Activated CD4-positive, alpha-beta memory T cell treated with anti-CD3 and anti-CD28 coated beads, Interleukin-2, amount 10 ng/mL, durations not matched to agents 7 days and 5 days (primary cell): ENCODE measurements at regions not wholly inside any gene's neighbourhood (a gene's known extent, or its start where the extent isn't known, plus 50 kb on each side); places are given as distances from the start of the nearest gene placed in this dataset.
A peak's percentile ranks its signal among the peaks of the same experiment; 100 is the strongest.

Experiments used
- CTCF ChIA-PET: fragments of 350-600 bp; sonication (Branson Sonifier 250); formaldehyde crosslinking; loops from one replicate; lab custom pipeline; 2021; ENCODE audit warnings: antibody characterized with exemption, inconsistent platforms; lab: Charles Lee
- POLR2A ChIA-PET: fragments of 350-600 bp; sonication (Branson Sonifier 250); formaldehyde crosslinking; loops from one replicate; lab custom pipeline; 2021; ENCODE audit warnings: antibody characterized with exemption; lab: Charles Lee
- DNase-seq: peaks from one replicate; pipeline ENCODE4 v3.0.0-alpha.2; 2020
- H3K27ac Mint-ChIP-seq: one replicate; pipeline ENCODE4 v1.8.0; 2021; ENCODE audit warnings: mild to moderate bottlenecking, mixed read lengths
- H3K27me3 Mint-ChIP-seq: one replicate; pipeline ENCODE4 v1.8.0; 2021; ENCODE audit warnings: mixed read lengths
- H3K36me3 Mint-ChIP-seq: one replicate; pipeline ENCODE4 v1.8.0; 2021; ENCODE audit warnings: low read depth, mixed read lengths
- H3K4me1 Mint-ChIP-seq: one replicate; pipeline ENCODE4 v1.8.0; 2021; ENCODE audit warnings: mixed read lengths
- H3K4me3 Mint-ChIP-seq: one replicate; pipeline ENCODE4 v1.8.0; 2021; ENCODE audit warnings: mild to moderate bottlenecking, mixed read lengths
- H3K9me3 Mint-ChIP-seq: one replicate; pipeline ENCODE4 v1.8.0; 2021; ENCODE audit warnings: mixed read lengths

DNA sequence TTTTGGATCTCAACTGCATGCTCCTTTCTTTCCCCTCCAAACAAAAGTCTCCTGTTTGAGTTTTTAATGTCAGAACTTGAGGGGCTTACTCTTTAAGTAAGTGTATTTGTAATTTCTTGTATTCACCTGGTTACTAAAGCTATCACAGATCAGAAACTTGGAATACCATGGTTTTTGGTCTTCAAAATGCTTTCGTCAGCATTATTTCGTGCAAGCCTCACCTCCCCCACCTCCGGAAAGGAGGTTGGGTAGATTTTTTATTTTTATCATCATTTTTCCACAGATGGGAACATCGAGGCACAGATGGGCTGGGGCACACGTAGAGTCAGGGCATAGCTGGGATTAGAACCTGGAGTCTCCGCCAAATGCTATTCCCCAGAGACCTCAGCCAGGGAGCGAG, 100.7 kb downstream of the IER5 start:
- POLR2A ChIA-PET = no interaction called here
- Mint-ChIP-seq H3K27ac (no peak overlapping the region), H3K4me3 (no peak overlapping the region), H3K9me3 (no peaks in the 10 kb centered on the region), H3K36me3 (no peaks in the 10 kb centered on the region), H3K4me1 (peaks cover 3% of the 10 kb centered on the region), H3K27me3 (peaks cover 21% of the 10 kb centered on the region)
- CTCF ChIA-PET = interaction anchor here (1.3 to 4.6 kb wide), 6 partner anchors 10 to 241 kb away, joined by 4 to 53 read pairs (median 11); no protein-coding TSS in a partner anchor
- no peak for DNase-seq

DNA sequence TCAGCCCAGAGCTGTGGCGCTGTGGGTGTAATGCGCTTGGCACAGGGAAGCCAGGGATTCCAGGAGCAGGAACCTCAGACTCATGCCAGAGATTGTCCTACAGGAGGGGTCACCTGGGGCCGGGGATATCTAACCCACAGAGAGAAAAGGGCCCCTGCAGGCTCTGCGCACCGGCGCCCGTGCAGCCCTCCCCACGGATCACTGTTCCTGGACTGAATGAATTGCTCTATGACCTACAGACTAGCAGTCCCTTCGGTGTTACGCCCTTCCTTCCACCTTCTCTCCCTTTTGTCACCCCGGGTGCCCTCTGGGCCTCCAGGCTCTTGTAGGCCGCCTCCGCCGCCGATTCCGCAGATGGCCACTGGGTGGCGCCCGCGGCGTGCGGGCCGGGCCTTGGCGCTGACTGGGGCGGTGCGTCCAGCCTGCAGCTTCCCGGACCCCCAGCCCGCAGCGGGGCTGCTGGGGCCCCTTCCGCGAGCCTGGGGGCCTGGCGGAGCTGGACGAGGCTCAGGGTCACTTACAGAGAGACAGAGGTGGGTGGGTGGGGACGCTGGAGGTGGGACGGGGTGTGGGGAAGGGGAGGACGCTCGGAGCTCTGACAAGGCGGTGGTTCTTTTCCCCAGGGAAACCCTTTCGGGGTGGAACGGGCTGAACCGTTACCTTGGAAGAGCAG, 101.3 kb downstream of the IER5 start:
- POLR2A ChIA-PET = no interaction called here
- Mint-ChIP-seq H3K27me3 (peaks cover 21% of the 10 kb centered on the region), H3K36me3 (no peaks in the 10 kb centered on the region), H3K4me3 (no peak overlapping the region), H3K4me1 (peaks cover 3% of the 10 kb centered on the region), H3K27ac (no peak overlapping the region), H3K9me3 (no peaks in the 10 kb centered on the region)
- CTCF ChIA-PET = interaction anchor here (0.8 to 4.6 kb wide), 10 partner anchors 10 to 289 kb away, joined by 3 to 53 read pairs (median 7); no protein-coding TSS in a partner anchor
- peak; percentile 78 for DNase-seq

DNA sequence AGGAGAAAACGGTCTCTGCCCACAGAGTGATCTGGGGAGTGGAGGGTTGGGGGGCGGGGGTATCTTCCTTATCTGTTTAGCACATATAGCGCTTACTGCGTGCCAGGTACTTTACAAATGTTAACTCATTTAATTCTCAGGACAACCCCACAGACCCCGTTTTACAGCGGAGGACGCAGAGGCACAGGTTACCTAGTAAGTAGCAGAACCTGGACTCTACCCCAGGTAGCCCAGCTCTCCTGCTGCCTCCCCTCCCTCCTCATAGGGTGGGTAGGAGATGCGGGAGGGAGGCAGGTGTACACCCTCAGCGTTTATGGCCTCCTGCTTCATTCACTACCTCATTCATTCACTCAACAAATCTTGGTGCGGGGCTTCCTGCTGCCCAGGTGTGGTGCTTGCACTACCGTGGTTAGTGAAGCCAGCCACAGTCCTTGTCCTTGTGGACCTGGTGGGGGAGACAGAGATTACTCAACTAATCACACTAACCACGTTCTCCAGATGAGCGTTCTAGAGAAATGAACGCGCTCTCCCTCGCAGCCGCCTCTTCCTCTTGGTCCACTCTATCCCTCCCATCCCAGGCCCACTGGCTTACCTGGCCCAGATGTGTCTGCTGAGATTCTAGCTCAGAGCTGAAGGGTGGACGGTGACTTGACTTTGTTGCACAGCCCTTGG, 102.0 kb downstream of the IER5 start:
- H3K9me3 Mint-ChIP-seq = no peaks in the 10 kb centered on the region
- no peak for DNase-seq
- H3K4me1 Mint-ChIP-seq = peaks cover 3% of the 10 kb centered on the region
- ChIA-PET CTCF (interaction anchor here (0.8 to 4.6 kb wide), 10 partner anchors 11 to 288 kb away, joined by 3 to 53 read pairs (median 7); no protein-coding TSS in a partner anchor), POLR2A (no interaction called here)
- peaks cover 19% of the 10 kb centered on the region for H3K27me3 Mint-ChIP-seq
- no peaks in the 10 kb centered on the region for H3K36me3 Mint-ChIP-seq
- no peak overlapping the region for H3K27ac Mint-ChIP-seq
- H3K4me3 Mint-ChIP-seq = no peak overlapping the region

DNA sequence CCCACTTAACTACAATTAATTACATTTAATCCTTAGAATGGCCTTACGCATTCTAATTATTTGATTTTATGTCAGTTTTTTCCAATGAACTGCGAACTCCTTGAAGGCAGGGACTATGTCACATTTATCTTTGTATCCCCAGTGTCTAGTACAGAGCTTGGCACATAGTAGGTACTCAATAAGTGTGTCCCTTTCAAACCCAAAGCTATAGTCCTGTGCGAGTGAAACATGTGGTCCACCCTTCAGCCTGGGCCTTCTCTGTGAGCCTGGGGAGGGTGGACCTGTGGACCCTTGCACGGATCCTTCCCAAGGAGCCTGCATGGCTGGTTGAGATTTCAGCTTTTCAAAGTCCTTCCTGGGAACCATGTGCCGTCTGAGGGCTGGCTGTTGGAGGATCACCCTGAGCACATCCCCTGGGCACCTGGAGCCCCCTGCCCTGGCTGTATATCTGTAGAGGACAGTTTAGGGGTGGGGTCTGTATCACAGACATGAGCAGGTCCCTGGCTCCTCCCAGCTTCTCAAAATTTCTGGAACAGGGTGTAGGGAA, 103.1 kb downstream of the IER5 start:
- no peaks in the 10 kb centered on the region for H3K36me3 Mint-ChIP-seq
- H3K27ac Mint-ChIP-seq = no peak overlapping the region
- no peaks in the 10 kb centered on the region for H3K9me3 Mint-ChIP-seq
- no peak overlapping the region for H3K4me3 Mint-ChIP-seq
- peaks cover 3% of the 10 kb centered on the region for H3K4me1 Mint-ChIP-seq
- H3K27me3 Mint-ChIP-seq = peaks cover 13% of the 10 kb centered on the region
- ChIA-PET CTCF (interaction anchor here (1.1 to 4.6 kb wide), 2 partner anchors 231 to 234 kb away, joined by 4 to 53 read pairs; no protein-coding TSS in a partner anchor), POLR2A (no interaction called here)
- DNase-seq = no peak

DNA sequence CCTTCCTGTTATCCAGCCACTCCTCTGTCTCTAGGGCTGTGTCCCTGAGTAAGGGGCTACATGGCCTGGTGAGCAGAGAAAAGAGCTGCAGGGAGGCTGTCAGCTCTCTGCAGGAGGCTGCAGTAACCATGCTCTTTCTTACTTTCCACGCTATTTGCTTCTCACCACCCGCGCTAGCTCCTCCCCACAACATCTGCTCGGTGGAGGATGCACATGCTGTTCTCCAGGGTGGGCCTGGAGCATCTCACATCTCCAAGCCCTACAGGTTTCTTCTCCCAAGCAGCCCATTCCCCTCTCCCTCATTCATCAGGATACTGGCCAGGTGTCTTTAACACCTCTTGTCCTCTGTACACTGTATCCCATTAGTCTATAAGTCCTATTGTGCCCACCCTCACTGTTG, 103.8 kb downstream of the IER5 start:
- Mint-ChIP-seq H3K27me3 (peaks cover 11% of the 10 kb centered on the region), H3K4me3 (no peak overlapping the region), H3K36me3 (no peaks in the 10 kb centered on the region), H3K4me1 (peaks cover 3% of the 10 kb centered on the region), H3K9me3 (no peaks in the 10 kb centered on the region), H3K27ac (no peak overlapping the region)
- no peak for DNase-seq
- CTCF ChIA-PET = interaction anchor here (1.1 to 4.6 kb wide), 2 partner anchors 231 to 233 kb away, joined by 4 to 53 read pairs; no protein-coding TSS in a partner anchor
- POLR2A ChIA-PET = no interaction called here

DNA sequence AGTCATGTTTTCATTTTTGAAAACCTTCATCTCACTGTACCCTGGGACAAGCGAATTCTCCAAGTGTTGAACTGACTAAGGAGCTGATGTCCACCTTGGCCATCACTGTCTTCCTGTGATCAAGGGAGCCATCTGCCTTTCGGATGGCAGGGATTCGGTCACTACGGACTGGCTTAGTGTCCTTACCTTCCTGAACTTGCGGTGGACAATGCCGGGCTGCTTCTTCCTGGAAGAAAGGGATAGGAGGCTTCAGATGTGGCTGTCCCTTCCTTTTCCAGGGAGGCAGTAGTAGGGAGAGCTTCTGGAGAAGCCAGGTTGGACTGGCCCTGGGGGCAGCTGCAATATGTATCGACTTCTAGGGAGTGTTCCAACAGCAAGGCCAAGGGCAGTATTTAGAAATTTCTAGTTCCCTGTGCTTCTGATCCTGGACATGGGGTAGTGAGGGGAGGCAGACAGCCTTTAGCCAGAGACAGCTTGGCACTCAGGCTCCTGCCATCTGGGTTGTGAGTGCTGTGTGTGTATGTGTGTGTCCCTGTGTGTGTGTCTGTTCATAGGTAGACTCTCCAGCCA, 114.6 kb downstream of the IER5 start:
- Mint-ChIP-seq H3K4me1 (no peaks in the 10 kb centered on the region), H3K36me3 (no peaks in the 10 kb centered on the region), H3K27me3 (peaks cover 19% of the 10 kb centered on the region), H3K27ac (no peak overlapping the region), H3K4me3 (no peak overlapping the region), H3K9me3 (no peaks in the 10 kb centered on the region)
- POLR2A ChIA-PET = no interaction called here
- no peak for DNase-seq
- CTCF ChIA-PET = interaction anchor here (1.3 to 1.4 kb wide), 2 partner anchors 13 to 222 kb away, joined by 5 read pairs; no protein-coding TSS in a partner anchor

DNA sequence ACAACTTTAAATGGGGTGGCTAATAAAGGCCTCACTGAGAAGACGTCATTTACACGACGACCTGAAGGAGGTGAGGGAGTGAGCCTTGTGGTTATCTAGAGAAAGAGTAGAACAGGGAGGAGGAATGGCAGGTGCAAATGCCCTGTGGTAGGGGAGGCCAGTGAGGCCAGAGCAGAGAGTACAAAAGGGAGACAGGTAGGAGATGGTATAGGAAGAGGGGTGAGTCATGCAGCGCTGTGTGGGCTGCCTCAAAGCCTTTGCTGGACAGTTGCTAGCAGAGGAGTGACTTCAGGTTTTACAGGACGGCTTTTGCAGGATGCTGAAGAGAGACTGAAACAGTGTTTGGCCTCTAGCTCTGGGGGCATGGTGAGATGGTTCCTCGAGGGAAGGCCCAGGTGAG, 116.0 kb downstream of the IER5 start:
- H3K4me1 Mint-ChIP-seq = no peaks in the 10 kb centered on the region
- CTCF ChIA-PET = no interaction called here
- no peak overlapping the region for H3K4me3 Mint-ChIP-seq
- no peaks in the 10 kb centered on the region for H3K9me3 Mint-ChIP-seq
- no peak overlapping the region for H3K27ac Mint-ChIP-seq
- POLR2A ChIA-PET = no interaction called here
- DNase-seq = no peak
- H3K27me3 Mint-ChIP-seq = peaks cover 11% of the 10 kb centered on the region
- no peaks in the 10 kb centered on the region for H3K36me3 Mint-ChIP-seq

DNA sequence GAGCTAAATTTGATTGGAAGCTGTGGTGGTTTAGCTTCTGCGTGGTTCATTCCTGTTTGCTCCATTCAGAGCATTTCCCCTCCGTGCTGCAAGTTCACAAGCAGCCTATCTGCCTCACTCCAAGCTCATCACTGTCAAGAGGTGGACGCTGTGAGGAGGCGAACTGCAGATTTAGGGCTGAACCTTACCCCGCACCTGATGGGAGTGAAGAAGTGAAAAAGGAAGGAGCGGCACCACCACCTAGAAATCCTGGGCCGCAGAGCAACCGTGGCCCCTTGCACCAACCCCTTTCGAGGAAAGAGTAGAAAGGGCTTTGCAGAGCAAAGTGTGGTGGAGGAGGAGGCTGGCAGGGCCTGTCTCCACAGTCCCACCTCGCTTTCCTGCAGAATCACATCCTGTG, 117.4 kb downstream of the IER5 start:
- Mint-ChIP-seq H3K27ac (no peak overlapping the region), H3K27me3 (peaks cover 9% of the 10 kb centered on the region), H3K9me3 (no peaks in the 10 kb centered on the region), H3K4me3 (no peak overlapping the region), H3K36me3 (no peaks in the 10 kb centered on the region), H3K4me1 (no peaks in the 10 kb centered on the region)
- ChIA-PET CTCF (no interaction called here), POLR2A (no interaction called here)
- DNase-seq = no peak

DNA sequence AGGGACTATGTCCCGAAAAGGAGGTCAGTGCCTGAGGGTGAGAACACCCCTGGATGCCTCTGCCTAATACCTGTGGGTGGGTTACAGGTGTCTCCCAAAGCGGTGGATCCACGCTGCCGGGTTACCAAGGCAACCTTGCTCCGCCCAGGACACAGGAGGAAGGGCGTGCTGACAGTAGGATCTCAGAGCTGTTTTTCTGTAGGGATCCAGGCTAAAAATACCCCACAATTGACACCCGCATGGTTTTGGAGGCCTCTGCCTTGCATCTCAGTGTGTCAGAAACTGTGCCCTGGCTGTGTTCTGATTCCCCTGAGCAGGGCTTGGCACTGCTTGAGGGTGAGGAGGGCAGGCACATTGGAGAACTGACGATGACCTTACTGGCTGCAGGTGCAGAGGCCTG, 118.0 kb downstream of the IER5 start:
- Mint-ChIP-seq H3K36me3 (no peaks in the 10 kb centered on the region), H3K4me1 (no peaks in the 10 kb centered on the region), H3K27ac (no peak overlapping the region), H3K9me3 (no peaks in the 10 kb centered on the region), H3K4me3 (no peak overlapping the region), H3K27me3 (peaks cover 12% of the 10 kb centered on the region)
- CTCF ChIA-PET = no interaction called here
- POLR2A ChIA-PET = no interaction called here
- DNase-seq = no peak

DNA sequence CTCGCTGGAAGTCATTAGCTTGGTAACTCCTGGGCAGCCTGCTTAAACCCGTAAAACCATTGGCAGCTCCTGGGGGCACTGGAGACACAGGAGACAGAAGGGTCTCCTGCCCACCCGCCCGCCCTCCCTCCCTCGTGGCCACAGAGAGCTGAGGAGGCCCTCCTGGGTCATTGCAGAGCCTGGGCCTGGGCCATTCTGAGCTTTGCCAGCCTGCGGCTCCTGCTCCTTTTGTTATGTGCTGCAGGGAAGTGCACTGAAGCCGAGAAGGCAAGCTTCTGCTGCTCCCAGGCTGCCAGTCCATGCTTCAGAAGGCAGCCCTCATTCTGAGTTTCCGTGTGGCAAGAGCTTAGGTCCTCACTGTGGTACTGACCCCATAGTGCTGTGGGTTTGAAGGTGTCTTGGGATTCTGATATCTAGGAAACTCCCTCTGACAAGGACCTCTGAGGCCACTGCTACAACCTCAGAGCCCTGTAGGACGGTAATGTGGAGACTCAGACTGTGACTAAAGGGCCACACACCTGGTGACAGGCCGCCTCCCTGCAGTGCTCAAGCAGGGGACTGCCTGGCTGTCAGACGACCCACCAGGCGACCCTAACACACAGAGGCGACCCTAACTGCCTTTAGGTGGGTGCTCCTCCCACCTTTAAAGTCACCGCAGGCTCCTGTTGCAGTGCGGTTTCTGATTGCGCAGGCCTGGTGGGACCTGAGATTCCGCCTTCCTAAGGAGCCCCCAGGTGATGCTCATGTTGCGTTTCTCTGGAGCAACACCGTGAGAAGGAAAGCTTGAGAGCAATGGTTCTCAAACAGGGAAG, 118.7 kb downstream of the IER5 start:
- Mint-ChIP-seq H3K4me3 (no peak overlapping the region), H3K36me3 (no peaks in the 10 kb centered on the region), H3K4me1 (no peaks in the 10 kb centered on the region), H3K27ac (no peak overlapping the region), H3K9me3 (no peaks in the 10 kb centered on the region), H3K27me3 (peaks cover 12% of the 10 kb centered on the region)
- POLR2A ChIA-PET = no interaction called here
- CTCF ChIA-PET = no interaction called here
- DNase-seq = no peak

DNA sequence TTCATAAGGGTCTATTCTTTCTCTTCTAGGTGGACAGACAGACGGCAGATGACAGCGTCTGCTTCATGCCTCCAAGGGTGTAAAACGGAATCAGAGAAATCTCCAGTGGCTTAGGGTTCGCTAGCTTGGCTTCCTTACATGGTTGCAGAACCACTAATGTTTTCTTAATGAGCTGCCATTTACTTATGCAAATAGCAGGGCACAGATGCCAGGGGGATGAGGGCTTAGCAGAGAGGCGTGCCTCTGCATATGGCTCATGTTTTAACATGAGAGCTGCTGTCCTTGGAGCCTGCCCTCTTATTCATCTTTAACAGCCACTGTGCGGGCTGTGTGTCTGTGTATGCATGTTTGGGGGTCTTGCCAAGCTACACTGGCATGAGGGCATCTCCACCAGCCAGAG, 119.6 kb downstream of the IER5 start:
- no peaks in the 10 kb centered on the region for H3K4me1 Mint-ChIP-seq
- CTCF ChIA-PET = no interaction called here
- H3K36me3 Mint-ChIP-seq = no peaks in the 10 kb centered on the region
- H3K27ac Mint-ChIP-seq = no peak overlapping the region
- H3K27me3 Mint-ChIP-seq = peaks cover 16% of the 10 kb centered on the region
- POLR2A ChIA-PET = no interaction called here
- DNase-seq = no peak
- no peaks in the 10 kb centered on the region for H3K9me3 Mint-ChIP-seq
- H3K4me3 Mint-ChIP-seq = no peak overlapping the region

DNA sequence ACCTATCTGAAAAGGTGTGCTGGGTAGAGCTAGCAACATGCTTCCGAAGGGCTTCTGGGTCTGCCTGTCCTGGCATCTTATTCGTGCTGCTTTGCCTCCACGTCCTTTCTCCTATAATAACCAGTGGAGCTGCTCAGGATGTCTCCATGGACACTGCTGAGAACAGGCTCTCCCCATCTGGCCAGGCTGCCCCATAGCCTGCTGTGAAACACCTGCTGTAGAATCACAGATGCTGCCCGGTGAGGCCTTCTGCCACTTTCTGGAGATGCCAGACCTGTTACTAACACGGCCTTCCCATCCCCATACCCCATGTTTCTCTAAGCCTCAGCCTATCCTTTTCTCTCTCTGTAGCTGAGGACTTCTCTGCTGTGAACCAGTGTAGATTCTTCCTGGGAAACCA, 120.5 kb downstream of the IER5 start:
- peaks cover 19% of the 10 kb centered on the region for H3K27me3 Mint-ChIP-seq
- H3K4me1 Mint-ChIP-seq = no peaks in the 10 kb centered on the region
- POLR2A ChIA-PET = no interaction called here
- H3K27ac Mint-ChIP-seq = no peak overlapping the region
- no peak for DNase-seq
- H3K4me3 Mint-ChIP-seq = no peak overlapping the region
- CTCF ChIA-PET = no interaction called here
- no peaks in the 10 kb centered on the region for H3K9me3 Mint-ChIP-seq
- H3K36me3 Mint-ChIP-seq = no peaks in the 10 kb centered on the region
